COLO829 (cell line): ENCODE measurements at regions not wholly inside any gene's neighbourhood (a gene's known extent, or its start where the extent isn't known, plus 50 kb on each side); places are given as distances from the start of the nearest gene placed in this dataset.
"Not testable (repeated sequence)": the region's sequence is repeated elsewhere in the genome, so short reads cannot be mapped to it uniquely, and the experiment has no call there.

Experiments
- DNase-seq: peaks from one replicate; pipeline ENCODE4 v3.0.0; 2012; ENCODE audit warnings: low spot score

DNA sequence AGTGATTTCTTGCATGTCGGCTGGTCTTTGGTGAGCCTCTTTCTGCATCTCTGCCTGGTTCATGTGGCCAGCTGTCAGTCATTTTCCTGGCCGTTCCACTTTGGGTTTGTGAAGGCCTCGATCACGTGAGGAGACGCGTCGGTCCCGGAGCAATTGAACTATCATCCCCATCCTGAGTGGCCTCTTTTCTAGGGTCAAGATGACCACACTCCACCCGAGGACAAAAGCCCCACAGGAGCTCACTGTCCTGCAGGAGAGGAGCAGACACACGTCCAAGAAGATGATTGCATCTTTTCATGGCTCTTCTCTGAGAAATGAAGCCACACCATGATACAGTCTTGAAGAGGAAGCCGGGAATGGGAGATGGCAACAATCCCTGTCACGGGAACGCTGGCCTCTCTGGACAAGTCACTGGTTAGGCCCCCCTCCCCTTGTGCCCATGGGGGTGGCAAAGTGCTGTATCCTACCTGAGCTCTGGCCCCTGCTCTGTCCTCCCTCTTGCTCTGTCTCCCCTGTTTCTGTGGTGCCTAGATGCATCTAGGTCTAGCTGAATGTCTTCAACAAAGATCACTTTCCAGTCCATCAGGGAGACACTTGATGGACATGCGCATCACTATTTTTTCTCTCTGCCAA, 291.4 kb upstream of the ZNF337 start:
- not testable (repeated sequence) for DNase-seq

DNA sequence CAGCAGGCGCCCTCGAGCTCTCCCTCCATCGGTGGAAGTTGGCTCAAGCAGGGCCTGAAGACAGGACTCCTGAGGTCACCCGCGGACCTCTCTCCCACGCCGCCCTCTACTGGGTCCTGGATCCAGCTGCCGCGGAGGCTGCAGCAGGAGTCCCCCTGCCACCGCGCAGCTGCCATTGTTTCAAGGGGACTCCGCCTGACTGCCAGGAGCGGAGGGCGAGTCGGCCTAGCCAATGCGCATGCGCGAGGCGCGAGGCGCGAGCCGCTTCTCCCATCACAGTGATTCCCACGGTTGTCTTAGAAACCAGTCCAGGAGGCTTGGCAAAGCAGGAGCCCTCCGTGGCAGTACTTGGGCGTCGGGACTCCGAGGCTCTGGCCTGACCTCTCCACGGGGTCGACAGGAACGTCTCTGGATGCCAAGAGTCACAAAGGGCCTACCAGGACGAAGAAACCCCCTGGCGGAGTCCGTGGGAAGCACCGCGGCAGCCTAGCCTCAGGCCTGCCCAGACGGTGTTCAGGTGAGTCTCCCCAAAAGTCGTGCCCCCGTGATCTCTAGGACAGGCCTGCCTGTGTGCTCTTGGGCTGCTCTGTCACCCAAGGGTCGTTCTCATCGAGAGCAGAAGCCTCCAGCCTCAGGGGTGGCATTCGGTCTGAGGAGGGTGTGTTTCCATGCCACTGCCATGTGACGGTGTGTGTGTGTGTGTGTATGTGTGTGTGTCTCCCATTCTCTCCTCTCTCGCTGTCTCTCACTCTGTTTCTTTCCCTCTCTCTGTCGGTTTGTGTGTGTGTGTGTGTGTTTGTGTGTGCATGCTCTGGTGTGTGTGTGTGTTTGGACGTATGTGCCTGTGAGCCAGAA, 290.6 kb upstream of the ZNF337 start:
- no peak for DNase-seq

GRCh38 chr20:25985597-25985996, 288.9 kb upstream of the ZNF337 start:
- DNase-seq = no peak

DNA sequence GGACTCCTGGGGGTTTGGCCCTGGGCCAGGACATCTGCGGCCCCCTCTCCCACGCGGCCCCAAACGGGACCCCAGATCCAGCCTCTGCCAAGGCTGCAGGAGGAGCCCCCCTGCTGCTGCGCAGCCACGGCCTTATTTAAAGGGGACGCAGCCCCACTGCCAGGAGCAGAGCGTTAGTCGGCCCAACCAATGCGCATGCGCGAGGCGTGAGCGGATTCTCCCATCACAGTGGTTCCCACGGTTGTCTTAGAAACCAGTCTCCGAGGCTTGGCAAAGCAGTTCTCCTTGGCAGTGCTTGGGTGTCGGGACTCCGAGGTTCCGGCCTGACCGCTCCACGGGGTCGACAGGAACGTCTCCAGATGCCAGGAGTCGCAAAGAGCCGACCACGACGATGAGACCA, 288.3 kb upstream of the ZNF337 start:
- DNase-seq = no peak

DNA sequence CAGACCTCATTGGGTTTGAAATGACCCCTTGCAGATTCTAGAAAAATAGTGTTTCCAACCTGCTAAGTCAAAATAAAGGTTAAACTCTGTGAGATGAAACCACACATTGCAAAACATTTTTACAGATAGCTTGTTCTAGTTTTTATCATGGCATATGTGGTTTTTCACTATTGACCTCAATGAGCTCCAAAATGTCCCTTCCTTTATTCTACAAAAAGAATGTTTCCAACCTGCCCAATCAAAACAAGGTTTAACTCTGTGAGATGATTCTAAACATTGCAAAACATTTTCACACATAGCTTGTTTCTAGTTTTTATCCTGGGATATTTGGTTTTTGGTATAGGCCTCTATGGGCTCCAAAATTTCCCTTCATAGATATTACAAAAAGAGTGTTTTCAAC, 286.0 kb upstream of the ZNF337 start:
- not testable (repeated sequence) for DNase-seq

- DNase-seq = not testable (repeated sequence)
Measured at GRCh38 chr20:25978450-25979190, 282.0 kb upstream of the ZNF337 start.

DNA sequence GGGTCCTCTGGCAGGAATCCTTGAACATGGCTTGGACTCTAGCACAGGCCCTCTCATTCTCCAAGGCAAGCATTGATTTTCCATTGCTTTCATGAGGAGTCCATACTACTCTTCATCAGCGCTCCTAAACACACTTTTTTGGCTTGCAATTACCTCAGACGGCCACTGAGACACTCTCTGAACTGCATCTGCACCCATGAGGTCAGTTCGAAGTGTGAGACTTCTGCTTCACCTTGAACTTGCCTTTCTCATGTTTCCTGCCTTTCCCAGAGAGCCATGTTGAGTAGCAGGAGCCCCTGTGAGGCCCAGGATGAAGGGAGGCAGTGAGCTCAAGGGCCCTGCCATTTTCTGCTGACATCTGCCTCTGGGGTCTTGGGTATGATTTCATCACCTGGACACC, 279.2 kb upstream of the ZNF337 start:
- DNase-seq = not testable (repeated sequence)

DNA sequence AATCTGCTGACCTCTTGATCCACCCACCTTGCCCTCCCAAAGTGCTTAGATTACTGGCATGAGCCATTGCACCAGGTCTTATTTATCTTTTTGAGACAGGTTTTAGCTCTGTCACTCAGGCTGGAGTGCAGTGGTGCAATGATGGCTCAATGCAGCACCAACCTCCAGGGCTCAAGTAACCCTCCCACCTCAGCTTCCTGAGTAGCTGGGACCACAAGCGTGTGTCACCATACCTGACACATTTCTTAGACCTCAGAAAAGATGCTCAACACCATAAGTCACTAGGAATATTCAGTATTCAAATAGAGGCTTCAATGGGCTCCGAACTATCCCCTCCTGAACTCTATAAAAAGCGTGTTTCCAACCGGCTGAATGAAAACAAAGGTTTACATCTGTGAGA, 268.6 kb upstream of the ZNF337 start:
- not testable (repeated sequence) for DNase-seq

DNA sequence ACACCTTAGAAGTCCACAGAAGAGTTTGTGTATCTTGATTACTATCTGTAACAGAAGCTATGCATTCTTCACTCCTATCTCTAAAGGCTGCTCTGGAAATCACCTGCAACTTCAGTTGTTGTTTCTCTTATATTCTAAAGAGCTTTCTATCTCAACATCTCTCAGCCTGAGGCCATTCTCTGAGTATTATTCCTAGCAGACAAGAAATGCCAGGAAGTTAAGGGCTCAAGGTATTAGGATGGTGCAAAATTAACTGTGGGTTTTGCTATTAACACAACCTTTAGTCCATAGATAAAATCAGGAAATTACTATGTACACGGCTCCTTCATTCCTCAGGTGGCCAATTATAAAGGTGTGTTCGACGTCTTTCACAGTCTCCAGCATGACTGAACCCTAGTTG, 257.2 kb upstream of the ZNF337 start:
- not testable (repeated sequence) for DNase-seq

GRCh38 chr20:25935230-25935629, 238.6 kb upstream of the ZNF337 start:
- DNase-seq = not testable (repeated sequence)

DNA sequence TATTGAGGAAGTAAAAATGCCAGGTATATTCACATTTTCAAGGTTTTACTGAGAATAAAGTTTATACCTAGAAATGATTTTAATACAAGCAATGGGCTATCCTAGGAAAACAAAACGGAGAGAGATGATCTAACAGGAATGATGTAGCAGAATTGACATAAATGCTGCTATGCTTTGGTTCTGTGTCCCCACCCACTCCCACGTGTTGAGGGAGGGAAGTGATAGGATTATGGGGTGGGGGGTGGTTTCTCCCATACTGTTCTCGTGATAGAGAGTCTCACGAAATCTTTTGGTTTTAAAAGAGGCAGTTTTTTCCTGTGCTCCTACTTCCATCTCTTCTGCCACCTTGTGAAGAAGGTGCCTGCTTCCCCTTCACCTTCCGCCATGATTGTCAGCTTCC, 236.2 kb upstream of the ZNF337 start:
- not testable (repeated sequence) for DNase-seq

GRCh38 chr20:25932170-25932569, 235.5 kb upstream of the ZNF337 start:
- not testable (repeated sequence) for DNase-seq

DNA sequence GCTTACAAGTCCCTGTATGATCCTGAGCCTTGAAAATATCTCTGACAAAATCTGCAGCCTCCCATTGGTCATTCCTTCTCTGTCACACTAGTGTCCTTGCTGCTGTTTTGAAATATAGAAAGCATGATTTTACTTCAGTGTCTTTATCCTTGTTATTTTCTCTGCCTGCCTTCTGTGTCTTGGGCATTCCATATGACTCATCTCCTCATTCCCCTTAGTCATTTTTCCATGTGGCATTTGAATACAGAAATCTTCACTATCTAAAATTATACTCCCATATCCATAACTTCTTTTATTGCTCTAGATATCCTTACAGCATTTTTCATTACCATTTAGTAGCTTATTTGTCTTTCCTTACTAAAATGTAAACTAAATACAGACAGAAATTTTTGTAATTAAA, 205.7 kb upstream of the ZNF337 start:
- peak; percentile 3 for DNase-seq

GRCh38 chr20:25898663-25899062, 202.0 kb upstream of the ZNF337 start:
- not testable (repeated sequence) for DNase-seq

GRCh38 chr20:25879096-25879495, 182.4 kb upstream of the ZNF337 start:
- DNase-seq = not testable (repeated sequence)

- DNase-seq = not testable (repeated sequence)
Measured at GRCh38 chr20:25868650-25868979, 172.0 kb upstream of the ZNF337 start.

- DNase-seq = peak; percentile 9
Measured at GRCh38 chr20:25867776-25868649, 171.4 kb upstream of the ZNF337 start.

DNA sequence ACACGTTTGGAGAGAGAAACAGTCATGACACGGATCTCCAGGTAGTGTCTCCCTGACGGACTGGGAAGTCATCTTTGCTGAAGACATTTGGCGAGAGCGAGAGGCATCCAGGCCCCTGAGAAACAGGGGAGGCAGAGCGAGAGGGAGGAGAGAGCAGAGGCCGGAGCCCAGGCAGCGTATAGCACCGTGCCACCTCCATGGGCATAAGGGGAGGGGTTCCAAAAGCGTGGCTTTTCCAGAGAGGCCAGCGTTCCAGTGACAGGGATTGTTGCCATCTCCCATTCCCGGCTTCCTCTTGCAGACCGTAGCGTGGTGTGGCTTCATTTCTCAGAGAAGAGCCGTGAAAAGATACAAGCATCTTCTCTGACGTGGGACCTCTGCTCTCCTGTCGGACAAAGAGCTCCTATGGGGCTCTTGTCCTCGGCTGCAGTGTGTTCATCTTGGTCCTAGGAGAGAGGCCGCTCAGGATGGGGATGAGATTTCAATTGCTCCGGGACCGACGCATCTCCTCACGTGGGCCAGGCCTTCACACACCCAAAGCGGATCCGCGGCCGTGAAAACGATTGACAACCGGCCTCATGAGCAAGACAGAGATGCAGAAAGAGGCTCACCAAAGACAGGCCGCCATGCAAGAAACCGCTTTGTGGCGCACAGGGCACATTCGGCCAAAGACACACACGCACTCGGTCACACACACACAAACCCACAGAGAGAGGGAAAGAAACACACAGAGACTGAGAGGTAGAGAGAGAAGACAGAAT, 170.5 kb upstream of the ZNF337 start:
- not testable (repeated sequence) for DNase-seq

GRCh38 chr20:25865715-25866656, 169.3 kb upstream of the ZNF337 start:
- DNase-seq = peak; percentile 67
